Inflammatory macrophage (primary cell): ENCODE measurements at regions not wholly inside any gene's neighbourhood (a gene's known extent, or its start where the extent isn't known, plus 50 kb on each side); places are given as distances from the start of the nearest gene placed in this dataset.
"Not testable (repeated sequence)": the region's sequence is repeated elsewhere in the genome, so short reads cannot be mapped to it uniquely, and the experiment has no call there.

Experiments
- DNase-seq, 2 donors: peaks; one replicate each; pipeline ENCODE4 v3.0.0-alpha.2; 2020 to 2022

DNA sequence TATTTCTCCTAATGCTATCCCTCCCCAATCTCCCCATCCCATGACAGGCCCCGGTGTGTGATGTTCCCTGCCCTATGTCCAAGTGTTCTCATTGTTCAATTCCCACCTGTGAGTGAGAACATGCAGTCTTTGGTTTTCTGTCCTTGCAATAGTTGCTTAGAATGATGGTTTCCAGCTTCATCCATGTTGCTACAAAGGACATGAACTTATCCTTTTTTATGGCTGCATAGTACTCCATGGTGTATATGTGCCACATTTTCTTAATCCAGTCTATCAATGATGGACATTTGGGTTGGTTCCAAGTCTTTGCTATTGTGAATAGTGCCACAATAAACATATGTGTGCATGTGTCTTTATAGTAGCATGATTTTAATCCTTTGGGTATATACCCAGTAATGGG, 51.3 kb upstream of the RIOK2 start:
- DNase-seq, result not testable (repeated sequence)

DNA sequence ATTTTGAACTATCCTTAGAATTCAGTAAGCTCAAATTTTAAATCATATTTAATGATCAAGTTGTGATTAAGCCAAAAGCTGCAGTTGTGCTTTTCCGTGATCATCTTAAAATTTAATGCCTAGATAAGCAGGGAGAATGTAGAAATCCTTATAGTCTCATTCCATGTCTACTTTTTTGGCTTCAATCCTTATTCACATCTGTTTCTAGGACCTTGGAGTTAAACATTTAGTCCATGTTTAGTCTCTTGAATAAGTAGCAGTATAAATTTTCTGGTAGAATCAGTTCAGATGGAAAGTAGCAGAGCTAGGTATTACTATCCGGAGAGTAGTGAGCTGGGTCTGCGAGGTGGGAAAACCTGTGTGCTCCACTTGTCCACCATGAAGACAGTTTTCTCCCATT, 59.3 kb upstream of the RIOK2 start:
- DNase-seq, result no peak

- DNase-seq, result no peak
Measured at GRCh38 chr5:97243353-97243752, 60.3 kb upstream of the RIOK2 start.

- DNase-seq, result no peak
Measured at GRCh38 chr5:97245386-97245785, 62.3 kb upstream of the RIOK2 start.

- DNase-seq, result no peak
Measured at GRCh38 chr5:97250113-97250512, 67.1 kb upstream of the RIOK2 start.

GRCh38 chr5:97266076-97266475, 83.0 kb upstream of the RIOK2 start:
- DNase-seq, result no peak

DNA sequence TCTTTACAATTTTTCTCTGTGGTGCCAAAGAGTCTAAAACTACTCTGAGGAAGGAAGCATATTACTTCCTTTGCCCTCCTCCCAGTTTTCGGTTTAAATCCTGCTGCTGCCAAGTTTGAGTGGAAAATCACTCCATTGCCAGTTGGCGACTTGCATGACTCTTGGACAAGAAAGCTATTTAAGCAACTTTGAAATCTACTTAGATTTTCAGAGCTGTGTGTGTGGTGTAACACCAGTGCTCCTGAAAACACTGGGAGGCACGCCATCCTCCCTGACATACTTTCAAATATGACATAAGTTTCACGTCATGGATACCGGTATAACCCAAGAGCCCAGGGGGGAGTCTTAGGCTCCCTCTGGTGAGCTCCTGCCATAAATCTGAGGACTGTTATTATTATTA, 83.5 kb upstream of the RIOK2 start:
- no peak for DNase-seq

DNA sequence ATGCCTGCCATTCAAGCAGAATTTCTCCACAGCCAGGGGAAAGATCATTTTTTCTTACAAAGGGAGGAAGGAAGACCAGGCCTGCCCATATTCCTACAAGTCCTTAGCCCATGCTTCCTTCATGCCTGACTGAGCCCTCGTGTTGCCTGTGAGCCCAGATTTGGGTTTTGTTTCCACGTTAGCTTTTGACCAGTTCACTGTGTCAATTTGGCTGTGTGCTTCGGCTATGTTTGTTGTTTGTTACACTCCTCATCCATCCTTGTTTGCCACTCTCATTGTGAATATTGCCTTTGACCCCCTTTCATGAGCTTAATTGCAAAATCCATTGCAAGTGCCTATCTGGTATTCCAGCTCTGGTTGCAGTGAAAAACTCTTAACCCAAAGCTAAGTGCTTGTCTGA, 84.7 kb upstream of the RIOK2 start:
- no peak for DNase-seq

- DNase-seq, result no peak
Measured at GRCh38 chr5:97276474-97277120, 93.5 kb upstream of the RIOK2 start.

DNA sequence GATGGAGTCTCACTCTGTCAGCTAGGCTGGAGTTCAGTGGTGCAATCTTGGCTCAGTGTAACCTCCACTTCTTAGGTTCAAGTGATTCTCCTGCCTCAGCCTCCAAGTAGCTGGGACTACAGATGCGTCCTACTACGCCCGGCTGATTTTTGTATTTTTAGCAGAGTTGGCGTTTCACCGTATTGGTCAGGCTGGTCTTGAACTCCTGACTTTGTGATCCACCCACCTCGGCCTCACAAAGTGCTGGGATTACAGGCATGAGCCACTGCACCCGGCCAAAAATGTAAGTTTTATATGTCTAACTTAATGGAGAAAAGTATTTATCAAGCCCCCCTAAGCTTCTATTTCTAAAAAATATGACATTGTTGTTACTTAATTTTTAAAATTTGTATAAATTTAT, 98.2 kb upstream of the RIOK2 start:
- no peak for DNase-seq

DNA sequence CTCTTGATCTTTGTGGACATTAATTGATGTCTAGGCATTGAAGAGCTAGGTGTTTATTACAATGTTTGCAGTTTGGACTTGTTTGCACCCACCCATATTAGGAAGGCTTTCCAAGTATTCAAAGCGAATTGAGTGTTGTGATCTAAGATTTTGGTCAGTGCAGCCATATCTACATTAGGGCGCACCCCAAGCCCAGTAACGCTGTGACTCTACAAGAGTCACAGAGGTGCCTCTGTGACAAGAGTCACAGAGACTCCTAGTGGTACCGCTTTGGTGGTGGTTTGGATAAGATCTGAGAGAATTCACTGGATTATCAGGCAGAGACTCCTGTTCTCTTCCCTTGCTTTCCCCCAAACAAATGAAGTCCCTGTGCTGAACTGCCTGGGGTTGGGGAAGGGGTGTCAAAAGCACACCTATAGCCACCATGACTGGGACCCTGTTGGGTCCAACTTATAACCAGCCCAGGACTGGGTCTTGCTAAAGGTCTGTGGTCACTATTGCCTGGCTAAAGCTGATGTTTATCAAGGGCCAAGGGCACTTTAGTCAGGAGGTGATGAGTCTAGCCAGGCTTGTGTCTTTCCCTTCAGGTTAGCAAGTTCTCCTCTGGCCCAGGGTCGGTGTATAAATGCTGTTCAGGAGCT, 114.1 kb upstream of the RIOK2 start:
- peak; percentile 9 to 35 for DNase-seq

GRCh38 chr5:97297704-97298091, 114.7 kb upstream of the RIOK2 start:
- no peak for DNase-seq

GRCh38 chr5:97301181-97301580, 118.1 kb upstream of the RIOK2 start:
- DNase-seq, result not testable (repeated sequence)

- no peak for DNase-seq
Measured at GRCh38 chr5:97338729-97339128, 155.7 kb upstream of the RIOK2 start.

DNA sequence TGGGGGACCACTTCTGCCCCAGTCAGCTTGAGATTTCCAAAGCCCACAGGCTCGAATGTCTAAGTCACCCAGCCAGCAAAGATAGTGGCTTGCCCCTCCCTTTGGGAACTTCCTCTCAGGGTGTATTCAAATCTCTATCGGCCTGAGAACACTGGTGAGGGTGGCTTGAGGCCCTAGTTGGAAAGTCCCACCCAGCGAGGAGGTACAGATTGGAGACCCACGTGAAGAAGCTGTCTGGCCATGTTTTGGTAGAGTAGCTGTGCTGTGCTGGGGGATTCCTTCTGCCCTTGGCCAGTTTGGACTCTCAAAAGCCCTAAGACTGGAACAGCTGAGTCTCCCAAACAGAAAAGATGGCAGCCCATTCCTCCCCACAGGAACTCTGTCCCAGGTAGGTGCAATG, 172.7 kb upstream of the RIOK2 start:
- no peak for DNase-seq

DNA sequence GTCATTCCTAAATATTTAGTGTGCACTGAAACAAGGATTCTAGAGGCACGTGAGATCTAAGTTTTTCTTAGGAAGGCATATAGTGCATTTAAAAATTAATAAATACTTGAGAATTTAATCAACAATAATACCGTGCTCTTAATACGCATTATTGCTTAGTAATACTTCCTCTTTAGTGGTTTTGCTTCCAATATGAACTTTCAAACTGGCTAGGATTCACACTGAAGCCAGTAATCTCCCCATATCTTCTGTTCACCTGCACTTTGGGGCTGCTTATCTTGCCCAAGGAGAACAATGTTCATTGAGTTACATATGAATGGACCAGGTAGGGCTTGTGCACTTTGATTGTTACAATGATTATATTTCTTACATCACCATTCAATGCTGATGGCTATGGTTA, 180.5 kb upstream of the RIOK2 start:
- no peak for DNase-seq

GRCh38 chr5:97364731-97365130, 181.7 kb upstream of the RIOK2 start:
- DNase-seq, result no peak

- no peak for DNase-seq
Measured at GRCh38 chr5:97365163-97365845, 182.3 kb upstream of the RIOK2 start.

DNA sequence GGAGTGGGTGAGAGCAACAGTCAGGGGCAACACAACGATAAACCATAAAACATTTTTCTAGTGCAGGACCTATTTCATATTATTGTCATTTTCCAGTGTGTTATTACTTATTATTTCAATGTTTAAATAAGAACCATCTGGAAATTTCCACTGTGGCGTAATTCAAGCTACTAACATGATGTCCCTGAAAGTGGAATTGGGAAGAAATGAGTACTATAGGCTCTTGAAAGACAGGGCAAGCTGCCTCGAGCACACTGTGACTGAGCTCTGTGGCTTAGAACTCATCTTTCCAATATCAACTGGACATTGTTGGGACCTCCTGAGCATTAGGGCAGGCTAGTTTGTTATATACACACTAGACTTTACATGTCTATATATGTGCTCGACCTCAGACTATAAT, 182.9 kb upstream of the RIOK2 start:
- DNase-seq, result no peak

DNA sequence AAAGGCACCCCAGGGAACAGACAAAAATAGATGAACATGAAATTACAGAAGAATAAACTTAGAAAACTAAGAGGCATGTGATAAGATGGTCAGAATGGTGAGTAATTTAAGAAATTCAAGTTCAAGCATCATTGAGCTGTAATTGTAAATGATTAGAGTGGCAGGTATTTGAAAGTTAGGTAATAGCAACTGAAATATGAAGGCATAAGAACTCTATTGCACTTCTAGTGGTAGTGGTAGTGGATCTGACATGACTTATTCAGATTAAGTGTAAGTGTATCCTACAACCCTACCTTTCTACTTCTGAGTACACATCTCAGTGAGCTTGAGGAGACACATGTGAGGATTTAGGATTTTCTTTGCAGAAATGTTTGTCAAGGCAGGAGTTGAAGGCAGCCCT, 192.9 kb upstream of the RIOK2 start:
- DNase-seq, result no peak

- DNase-seq, result no peak
Measured at GRCh38 chr5:97377582-97377981, 194.5 kb upstream of the RIOK2 start.

- DNase-seq, result no peak
Measured at GRCh38 chr5:97383996-97384395, 200.9 kb upstream of the RIOK2 start.

DNA sequence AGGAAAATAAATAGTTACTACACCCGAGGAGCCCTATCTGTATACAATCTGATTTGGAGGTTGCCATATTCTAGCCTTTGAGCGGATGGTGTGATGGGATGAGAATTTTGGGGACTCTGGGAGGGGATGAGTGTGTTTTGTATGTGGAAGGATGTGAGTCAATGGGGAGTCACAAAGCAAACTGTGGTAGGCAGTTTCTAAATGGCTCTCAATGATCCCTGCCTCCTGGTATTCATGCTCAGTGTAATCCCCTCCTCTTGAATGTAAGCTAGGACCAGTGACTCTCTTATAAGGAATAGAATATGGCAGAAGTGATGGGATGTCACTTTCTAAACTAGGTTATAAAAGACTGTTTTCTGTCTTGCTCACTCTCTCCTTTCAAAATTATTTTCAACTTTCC, 205.7 kb upstream of the RIOK2 start:
- DNase-seq, result no peak

DNA sequence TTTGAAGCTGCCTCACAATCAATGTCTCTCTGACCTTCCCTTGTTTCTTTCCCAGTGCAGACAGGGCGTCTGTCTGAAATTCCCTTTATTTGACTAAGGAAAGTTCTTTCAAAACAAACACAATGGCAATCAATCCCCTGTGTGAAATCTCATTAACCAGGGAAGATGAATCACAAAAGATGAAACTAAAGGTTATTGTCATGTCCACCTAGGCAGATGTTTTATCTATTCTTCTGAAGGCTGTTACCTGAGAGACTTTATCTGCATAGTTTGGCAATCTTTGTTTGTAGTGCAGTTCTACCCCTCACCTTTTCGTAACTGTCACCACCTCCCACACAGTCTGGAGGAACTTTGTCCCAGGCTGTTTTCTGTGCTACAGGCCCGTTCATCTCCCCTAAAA, 217.5 kb upstream of the RIOK2 start:
- no peak for DNase-seq
